UCSD-AML1 (cell line): ENCODE measurements at regions not wholly inside any gene's neighbourhood (a gene's known extent, or its start where the extent isn't known, plus 50 kb on each side); places are given as distances from the start of the nearest gene placed in this dataset.

Source experiments
- DNase-seq: peaks from one replicate; lab custom pipeline; 2025; ENCODE audit not compliant: unreplicated experiment; lab: John Stamatoyannopoulos, UW

DNA sequence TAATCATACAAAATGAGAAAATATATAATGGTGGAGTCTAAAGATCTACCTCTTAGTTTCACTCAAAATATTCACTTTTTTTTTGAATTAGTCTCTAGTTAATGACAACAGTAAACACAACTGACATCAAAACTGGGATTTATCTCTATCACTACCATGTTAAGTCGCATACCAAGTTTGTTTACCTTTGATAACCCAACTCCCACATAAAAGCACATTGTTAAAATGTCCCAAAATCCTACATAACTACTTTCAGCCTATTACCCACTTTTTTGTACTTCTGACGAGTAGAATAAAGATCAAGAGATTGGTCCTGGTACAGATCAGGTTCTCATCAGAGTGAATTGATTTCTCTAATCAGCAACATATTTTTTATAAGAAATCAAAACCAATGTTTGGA, 518.5 kb downstream of the EPHA3 start:
- no peak for DNase-seq

- no peak for DNase-seq
Measured at GRCh38 chr3:89628856-89629670, 521.6 kb downstream of the EPHA3 start.

GRCh38 chr3:89635137-89635536, 527.7 kb downstream of the EPHA3 start:
- no peak for DNase-seq

DNA sequence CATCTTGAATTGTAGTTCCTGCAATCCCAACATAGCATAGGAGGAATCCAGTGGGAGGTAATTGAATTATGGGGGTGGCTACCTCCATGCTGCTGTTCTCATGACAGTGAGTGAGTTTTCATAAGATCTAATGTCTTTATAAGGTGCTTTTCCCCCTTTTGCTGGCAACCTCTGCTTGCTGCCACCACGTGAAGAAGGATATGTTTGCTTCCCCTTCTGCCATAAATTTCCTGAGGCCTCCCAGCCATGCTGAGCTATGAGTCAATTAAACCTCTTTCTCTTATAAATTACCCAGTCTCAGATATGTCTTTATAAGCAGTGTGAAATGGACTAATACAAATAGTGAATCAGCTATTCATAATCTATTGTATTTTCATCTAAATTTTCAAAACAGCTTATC, 537.3 kb downstream of the EPHA3 start:
- no peak for DNase-seq

DNA sequence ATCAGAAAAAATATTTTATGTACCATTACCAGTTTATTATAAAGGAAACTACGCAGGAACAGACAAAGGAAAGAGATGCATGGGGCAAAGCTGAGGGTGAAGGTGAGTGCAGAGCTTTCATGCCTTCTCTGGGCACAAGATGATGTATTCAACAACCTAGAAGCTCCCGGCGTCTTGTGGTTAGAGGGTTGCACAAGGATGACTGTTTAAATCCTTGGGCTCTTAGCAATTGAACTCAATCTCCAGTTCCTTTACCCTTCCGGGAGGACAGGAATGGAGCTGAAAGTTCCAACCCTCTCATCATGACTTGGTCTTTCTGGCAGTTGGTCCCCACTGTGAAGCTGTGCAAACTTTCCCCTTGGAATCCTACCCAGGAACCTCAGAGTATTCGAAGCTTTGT, 542.0 kb downstream of the EPHA3 start:
- DNase-seq, result no peak

DNA sequence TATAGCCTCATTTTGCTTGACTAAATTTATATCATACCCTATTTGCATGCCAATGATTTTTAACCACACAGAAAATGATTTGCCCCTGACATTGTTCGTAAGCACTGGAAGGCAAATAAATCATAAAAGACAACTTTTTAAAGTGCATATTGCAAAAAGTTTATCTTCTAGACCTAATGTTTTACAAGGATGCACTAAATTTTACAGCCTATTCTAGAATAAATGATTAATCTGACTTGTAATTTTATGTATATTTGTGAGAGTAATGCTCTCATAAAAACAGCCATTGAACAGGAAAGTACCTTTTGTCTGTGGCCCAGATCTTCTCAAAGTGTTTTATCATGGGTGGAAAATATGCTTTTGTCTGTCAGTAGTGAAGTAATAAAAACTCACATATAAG, 546.6 kb downstream of the EPHA3 start:
- no peak for DNase-seq

GRCh38 chr3:89656388-89656787, 549.0 kb downstream of the EPHA3 start:
- DNase-seq, result no peak

GRCh38 chr3:89679686-89680085, 572.3 kb downstream of the EPHA3 start:
- no peak for DNase-seq

- DNase-seq, result no peak
Measured at GRCh38 chr3:89682556-89682955, 575.1 kb downstream of the EPHA3 start.

- DNase-seq, result no peak
Measured at GRCh38 chr3:89685731-89686130, 578.3 kb downstream of the EPHA3 start.

DNA sequence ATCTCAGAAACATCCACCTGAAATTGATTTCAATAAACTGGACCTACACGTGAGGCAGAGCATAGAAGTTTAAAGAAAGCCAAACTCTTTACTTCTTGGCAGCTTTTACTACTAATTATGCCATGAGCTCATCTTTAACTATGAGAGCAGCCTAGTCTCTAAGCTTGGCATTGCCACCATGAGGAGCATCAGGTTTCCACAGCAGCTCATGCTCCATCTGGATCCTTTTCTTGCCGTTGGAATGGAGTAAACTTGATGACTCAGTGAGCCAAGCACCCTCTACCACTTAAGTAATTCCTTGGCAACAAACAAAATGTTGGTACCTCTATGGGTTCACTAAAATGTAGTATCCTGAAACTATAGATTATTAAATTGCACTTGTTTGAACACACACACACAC, 583.2 kb downstream of the EPHA3 start:
- no peak for DNase-seq

DNA sequence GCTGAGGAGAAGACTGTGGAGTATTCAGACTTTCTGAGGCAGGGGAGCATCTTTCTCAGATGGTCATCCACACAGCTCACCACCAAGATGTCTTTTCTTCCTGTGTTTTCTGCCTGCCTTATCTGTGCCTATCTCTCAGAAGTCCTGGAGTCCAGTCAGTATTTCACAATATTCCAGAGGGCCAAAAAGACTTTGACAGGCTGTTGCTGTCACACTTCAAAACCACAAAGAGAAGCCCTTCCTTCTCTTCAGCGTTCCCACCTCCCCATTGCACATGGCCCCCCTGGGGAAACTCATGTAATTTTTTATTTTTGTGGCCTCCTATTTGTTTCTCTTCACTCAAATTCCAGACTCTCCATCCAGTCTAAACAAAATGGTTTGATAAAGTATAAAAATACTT, 585.2 kb downstream of the EPHA3 start:
- DNase-seq, result no peak

GRCh38 chr3:89697321-89697916, 590.0 kb downstream of the EPHA3 start:
- no peak for DNase-seq

GRCh38 chr3:89698208-89698830, 590.9 kb downstream of the EPHA3 start:
- no peak for DNase-seq

- DNase-seq, result no peak
Measured at GRCh38 chr3:89699229-89699628, 591.8 kb downstream of the EPHA3 start.

- no peak for DNase-seq
Measured at GRCh38 chr3:89699771-89700170, 592.4 kb downstream of the EPHA3 start.

- no peak for DNase-seq
Measured at GRCh38 chr3:89702404-89702803, 595.0 kb downstream of the EPHA3 start.

DNA sequence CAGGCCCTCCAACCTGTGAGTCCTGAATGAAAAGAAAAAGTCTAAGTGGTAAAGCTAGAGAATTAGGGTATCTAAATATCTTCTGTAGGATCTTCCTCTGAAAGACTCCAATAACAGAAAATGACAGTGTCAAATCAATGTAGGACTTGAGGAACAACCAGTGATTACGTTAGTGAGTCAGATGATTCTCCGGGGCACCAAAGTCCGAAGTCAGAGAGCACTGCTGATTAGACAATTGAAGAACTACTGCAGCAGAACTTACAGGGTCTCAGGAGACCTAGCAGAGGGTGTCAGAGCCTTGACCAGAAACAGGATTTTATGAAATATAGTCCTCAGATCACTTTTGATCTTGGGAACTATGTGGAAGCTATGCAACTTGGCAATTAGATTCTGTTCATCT, 605.8 kb downstream of the EPHA3 start:
- DNase-seq, result no peak

DNA sequence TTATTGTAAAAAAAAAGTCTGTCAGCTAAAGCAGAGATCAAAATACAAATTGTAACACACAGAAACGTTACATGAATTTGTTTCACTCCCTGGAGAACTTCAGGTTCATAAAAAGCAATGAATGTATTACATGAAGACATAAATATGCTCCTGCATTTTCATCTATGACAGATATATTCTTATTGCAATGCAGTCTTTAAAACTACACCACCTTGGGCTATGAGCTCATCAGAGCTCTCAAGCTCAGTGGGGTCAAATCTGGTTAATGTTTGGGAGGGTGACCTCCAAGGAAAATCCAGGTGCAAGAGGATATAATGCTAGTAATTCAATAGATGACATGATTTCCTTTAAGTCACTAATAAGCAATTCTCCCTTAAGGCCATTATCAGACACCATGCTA, 606.8 kb downstream of the EPHA3 start:
- DNase-seq, result no peak

DNA sequence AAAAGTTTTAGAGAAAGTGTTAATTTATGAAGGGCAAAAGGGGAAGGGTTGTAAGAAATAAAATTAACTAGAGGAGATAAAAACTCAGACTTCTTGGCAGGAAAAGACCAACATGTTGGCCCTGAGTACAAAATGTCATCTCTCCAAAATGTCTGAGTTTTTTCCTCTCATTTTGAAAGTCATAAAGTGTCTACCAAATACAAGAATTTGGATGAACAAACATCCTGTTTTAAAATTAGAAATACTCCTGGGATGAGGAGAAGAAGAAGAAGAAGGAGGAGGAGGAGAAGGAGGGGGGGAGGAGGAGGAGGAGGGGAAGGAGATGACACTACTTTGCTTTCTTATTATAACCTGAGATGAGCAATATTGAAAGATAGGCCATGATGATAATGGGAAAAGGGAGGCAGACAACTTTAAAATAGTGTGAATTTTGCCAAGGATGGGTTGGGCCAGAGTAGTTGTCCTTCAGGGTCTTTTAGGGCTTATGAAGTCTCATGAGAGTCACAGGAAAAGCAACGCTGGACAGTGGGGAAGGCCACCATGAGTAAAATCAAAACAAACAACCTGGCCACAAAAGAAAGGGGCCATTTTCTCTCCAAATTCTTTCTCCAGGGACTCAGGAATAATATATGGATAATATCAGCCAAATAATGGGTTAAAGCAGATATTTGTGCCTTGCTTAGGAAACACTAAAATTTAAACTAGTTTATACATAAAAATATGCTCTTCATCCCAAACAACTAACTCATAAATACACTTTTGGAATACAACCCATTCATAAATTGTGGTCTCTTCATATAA, 632.9 kb downstream of the EPHA3 start:
- DNase-seq, result no peak

DNA sequence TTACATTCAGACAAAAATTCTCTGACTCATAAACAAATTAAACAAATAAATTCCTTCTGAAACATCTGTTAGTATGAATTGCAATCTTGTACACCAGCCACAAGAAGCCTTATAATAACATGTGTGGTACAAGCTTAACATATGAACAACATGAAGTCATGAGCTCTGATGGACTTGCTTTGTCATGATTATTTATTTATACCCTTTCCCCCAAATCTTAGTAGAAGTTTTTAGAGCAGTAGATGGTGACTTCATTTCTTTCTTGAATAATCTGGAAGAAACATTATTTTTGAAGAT, 633.4 kb downstream of the EPHA3 start:
- no peak for DNase-seq

DNA sequence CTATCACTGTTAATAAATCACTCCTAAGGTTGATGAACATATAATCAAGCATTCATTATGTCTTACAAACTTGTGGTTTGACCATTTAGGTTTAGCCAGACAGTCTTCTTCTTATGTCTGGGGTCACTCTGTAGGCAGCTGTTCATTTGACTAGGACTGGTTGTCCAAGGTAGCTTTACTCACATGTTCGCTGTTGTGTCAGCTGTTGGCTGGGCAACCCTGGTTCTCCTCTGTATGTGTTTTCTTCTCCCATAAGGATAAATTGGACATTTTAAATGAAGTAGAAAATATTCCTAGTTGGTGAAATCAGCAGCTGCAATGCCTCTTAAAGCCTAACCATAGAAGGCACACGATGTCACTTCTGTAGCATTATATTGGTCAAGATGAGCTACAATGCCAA, 635.1 kb downstream of the EPHA3 start:
- DNase-seq, result no peak
